GM21423 (cell line): ENCODE measurements at regions not wholly inside any gene's neighbourhood (a gene's known extent, or its start where the extent isn't known, plus 50 kb on each side); places are given as distances from the start of the nearest gene placed in this dataset.

ENCODE experiments used
- ATAC-seq: cut with Tn5 transposase; IDR thresholded peaks from one replicate; pipeline ENCODE4 v1.9.1; 2021; ENCODE audit warnings: mild to moderate bottlenecking, moderate library complexity; ENCODE audit not compliant: unreplicated experiment

- no peak for ATAC-seq
Observed at GRCh38 chr15:95869920-95870319, 460.6 kb upstream of the NR2F2 start.

GRCh38 chr15:95872366-95872771 is 458.1 kb upstream of the NR2F2 start:
- no peak for ATAC-seq

- no peak for ATAC-seq
Observed at GRCh38 chr15:95874637-95875036, 455.9 kb upstream of the NR2F2 start.

GRCh38 chr15:95875121-95875643 is 455.3 kb upstream of the NR2F2 start:
- ATAC-seq, result no peak

GRCh38 chr15:95880031-95880570 is 450.4 kb upstream of the NR2F2 start:
- ATAC-seq, result no peak

- no peak for ATAC-seq
Observed at GRCh38 chr15:95880630-95881029, 449.9 kb upstream of the NR2F2 start.

- no peak for ATAC-seq
Observed at GRCh38 chr15:95883064-95883463, 447.4 kb upstream of the NR2F2 start.

GRCh38 chr15:95884276-95884675 is 446.2 kb upstream of the NR2F2 start:
- ATAC-seq, result no peak

- no peak for ATAC-seq
Observed at GRCh38 chr15:95887666-95888390, 442.7 kb upstream of the NR2F2 start.

GRCh38 chr15:95888762-95889161 is 441.7 kb upstream of the NR2F2 start:
- ATAC-seq, result no peak

GRCh38 chr15:95894407-95894956 is 436.0 kb upstream of the NR2F2 start:
- ATAC-seq, result no peak

GRCh38 chr15:95895508-95895907 is 435.0 kb upstream of the NR2F2 start:
- no peak for ATAC-seq

- ATAC-seq, result no peak
Observed at GRCh38 chr15:95897651-95898050, 432.8 kb upstream of the NR2F2 start.

- ATAC-seq, result no peak
Observed at GRCh38 chr15:95898761-95899160, 431.7 kb upstream of the NR2F2 start.

- ATAC-seq, result no peak
Observed at GRCh38 chr15:95901271-95901670, 429.2 kb upstream of the NR2F2 start.

- ATAC-seq, result no peak
Observed at GRCh38 chr15:95902606-95903005, 427.9 kb upstream of the NR2F2 start.

GRCh38 chr15:95903352-95903751 is 427.1 kb upstream of the NR2F2 start:
- ATAC-seq, result no peak

- ATAC-seq, result no peak
Observed at GRCh38 chr15:95910643-95911212, 419.8 kb upstream of the NR2F2 start.

GRCh38 chr15:95911570-95912279 is 418.8 kb upstream of the NR2F2 start:
- ATAC-seq, result no peak

- no peak for ATAC-seq
Observed at GRCh38 chr15:95912280-95912625, 418.2 kb upstream of the NR2F2 start.

GRCh38 chr15:95912728-95913127 is 417.8 kb upstream of the NR2F2 start:
- ATAC-seq, result no peak
